Upper lobe of left lung (tissue), 6 donors: ENCODE measurements at regions not wholly inside any gene's neighbourhood (a gene's known extent, or its start where the extent isn't known, plus 50 kb on each side); places are given as distances from the start of the nearest gene placed in this dataset.

Source experiments
- ATAC-seq, 2 donors: fragments of 200-7000 bp; cut with Tn5 transposase; one replicate each; pipeline ENCODE4 v1.9.1; 2022; ENCODE audit warnings: mild to moderate bottlenecking in 2 of 2, moderate library complexity in 2 of 2; ENCODE audit not compliant: low FRiP score in 2 of 2
- DNase-seq, 2 donors: peaks; one replicate each; pipeline ENCODE4 v3.0.0-alpha.2; 2019 to 2020
- H3K27ac ChIP-seq, 4 donors: fragments of 200-600 bp; sonication (generic); one replicate each; pipeline ENCODE4 v1.5.1; 2016 to 2019
- H3K27me3 ChIP-seq, 4 donors: fragments of 200-600 bp; sonication (generic); one replicate each; pipeline ENCODE4 v1.5.1; 2017 to 2019
- H3K36me3 ChIP-seq, 4 donors: fragments of 200-600 bp; sonication (generic); one replicate each; pipeline ENCODE4 v1.5.1; 2016 to 2019
- H3K4me1 ChIP-seq, 4 donors: fragments of 200-600 bp; sonication (generic); one replicate each; pipeline ENCODE4 v1.5.1; 2018 to 2019
- H3K4me3 ChIP-seq, 4 donors: fragments of 200-600 bp; sonication (generic); one replicate each; pipeline ENCODE4 v1.5.1; 2017 to 2019; ENCODE audit warnings: mild to moderate bottlenecking in 2 of 4, moderate library complexity in 1 of 4
- H3K9me3 ChIP-seq, 4 donors: fragments of 200-600 bp; sonication (generic); one replicate each; pipeline ENCODE4 v1.5.1; 2018 to 2019
- EP300 ChIP-seq, 4 donors: sonication (generic); formaldehyde crosslinking; IDR thresholded peaks; one replicate each; pipeline ENCODE4 v1.5.1; 2017; ENCODE audit warnings: antibody characterized with exemption in 4 of 4, control low read depth in 2 of 4
- POLR2A ChIP-seq, 4 donors: fragments of 450-650 bp; IDR thresholded peaks; one replicate each; pipeline ENCODE4 v1.5.1; 2016 to 2017; ENCODE audit warnings: antibody characterized with exemption in 4 of 4, mild to moderate bottlenecking in 2 of 4
- POLR2AphosphoS5 ChIP-seq, 2 donors: sonication (generic); formaldehyde crosslinking; IDR thresholded peaks; one replicate each; pipeline ENCODE4 v1.5.1; 2017; ENCODE audit warnings: antibody characterized with exemption in 2 of 2
- WGBS, 2 donors: methylation state at CpG; one replicate each; pipeline ENCODE4 v1.1.5; 2017 to 2018; 5-methylcytosine and 5-hydroxymethylcytosine counted together
- TF ChIP-seq, protein P1 (sequence below), 6 experiments: fragments of 450-650 bp in 4 of 6; fragments of 200-600 bp in 2 of 6; sonication (generic) in 2 of 6; IDR thresholded peaks; one replicate each; pipeline ENCODE4 v1.5.1; 2016 to 2019; ENCODE audit warnings: antibody characterized with exemption in 6 of 6
- donor health status: DM: no; HTN: no; CAD: no; lungs with moderate emphysema.
- donor health status: DM: no; HTN: yes; CAD: no; lungs with severe emphysema.

DNA sequence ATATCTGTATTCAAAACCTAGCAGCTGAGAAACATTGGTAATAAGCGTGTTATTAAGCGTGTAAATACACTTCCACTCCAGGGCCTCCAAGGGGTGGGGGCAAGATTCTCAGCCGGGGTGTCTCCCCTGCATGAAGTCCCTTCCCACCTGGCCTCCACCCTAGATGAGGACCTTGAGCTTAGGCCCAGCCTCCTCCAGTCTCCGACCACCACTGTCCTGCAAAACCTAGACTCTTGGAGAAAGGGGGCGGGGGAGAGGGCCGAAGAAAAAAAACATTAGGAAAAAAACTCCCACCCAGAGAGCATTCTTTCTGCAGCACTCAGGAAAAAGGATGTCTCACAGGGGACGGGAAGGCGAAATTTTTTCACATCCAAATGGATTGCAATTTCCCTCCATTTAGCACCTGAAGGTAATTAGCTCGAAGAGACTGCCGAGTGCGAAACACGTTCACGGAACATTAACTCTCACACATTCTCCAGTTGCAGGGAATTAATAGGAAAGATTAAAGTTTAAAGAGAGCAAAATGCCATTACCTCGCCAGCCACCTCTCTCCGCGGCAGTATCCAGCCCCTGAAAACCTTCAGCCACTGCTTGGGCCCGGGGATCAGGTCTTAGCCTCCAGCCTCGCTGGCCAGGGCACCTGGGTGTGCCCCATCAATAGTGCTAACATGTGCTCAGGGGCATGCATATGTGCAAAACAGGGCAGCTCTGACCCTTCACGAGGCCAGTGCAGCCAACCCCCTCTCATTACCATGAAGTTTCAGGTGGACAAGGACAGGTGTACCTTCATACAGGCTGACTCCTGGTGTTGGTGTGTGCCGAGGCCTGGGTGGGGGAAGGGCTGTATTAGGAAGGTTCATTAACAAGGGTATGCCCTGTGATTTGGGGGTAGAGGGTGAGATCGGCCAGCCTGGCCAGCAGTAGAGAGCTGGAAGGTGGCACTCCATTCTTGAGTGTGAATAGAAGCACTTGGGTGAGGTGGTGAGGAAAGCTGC is 77.2 kb downstream of the HIF1AN start:
- no peaks in the 10 kb centered on the region for H3K36me3 ChIP-seq
- H3K27me3 ChIP-seq, result no peaks in the 10 kb centered on the region
- DNase-seq, result no peak
- no peak overlapping the region for H3K4me3 ChIP-seq
- H3K9me3 ChIP-seq, result no peaks in the 10 kb centered on the region
- no peak for ATAC-seq
- H3K27ac ChIP-seq, result no peak overlapping the region
- WGBS, 2 donors, result 62 to 70% methylated on average over 18 to 21 of the region's 21 CpGs
- H3K4me1 ChIP-seq, result no peaks in the 10 kb centered on the region
- TF ChIP-seq POLR2A (IDR thresholded peaks at IDR 0.05) (no peak), EP300 (IDR thresholded peaks at IDR 0.05) (no peak), POLR2AphosphoS5 (IDR thresholded peaks at IDR 0.05) (no peak)
- TF ChIP-seq, protein P1, sequence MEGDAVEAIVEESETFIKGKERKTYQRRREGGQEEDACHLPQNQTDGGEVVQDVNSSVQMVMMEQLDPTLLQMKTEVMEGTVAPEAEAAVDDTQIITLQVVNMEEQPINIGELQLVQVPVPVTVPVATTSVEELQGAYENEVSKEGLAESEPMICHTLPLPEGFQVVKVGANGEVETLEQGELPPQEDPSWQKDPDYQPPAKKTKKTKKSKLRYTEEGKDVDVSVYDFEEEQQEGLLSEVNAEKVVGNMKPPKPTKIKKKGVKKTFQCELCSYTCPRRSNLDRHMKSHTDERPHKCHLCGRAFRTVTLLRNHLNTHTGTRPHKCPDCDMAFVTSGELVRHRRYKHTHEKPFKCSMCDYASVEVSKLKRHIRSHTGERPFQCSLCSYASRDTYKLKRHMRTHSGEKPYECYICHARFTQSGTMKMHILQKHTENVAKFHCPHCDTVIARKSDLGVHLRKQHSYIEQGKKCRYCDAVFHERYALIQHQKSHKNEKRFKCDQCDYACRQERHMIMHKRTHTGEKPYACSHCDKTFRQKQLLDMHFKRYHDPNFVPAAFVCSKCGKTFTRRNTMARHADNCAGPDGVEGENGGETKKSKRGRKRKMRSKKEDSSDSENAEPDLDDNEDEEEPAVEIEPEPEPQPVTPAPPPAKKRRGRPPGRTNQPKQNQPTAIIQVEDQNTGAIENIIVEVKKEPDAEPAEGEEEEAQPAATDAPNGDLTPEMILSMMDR (IDR thresholded peaks at IDR 0.05), result no peak

DNA sequence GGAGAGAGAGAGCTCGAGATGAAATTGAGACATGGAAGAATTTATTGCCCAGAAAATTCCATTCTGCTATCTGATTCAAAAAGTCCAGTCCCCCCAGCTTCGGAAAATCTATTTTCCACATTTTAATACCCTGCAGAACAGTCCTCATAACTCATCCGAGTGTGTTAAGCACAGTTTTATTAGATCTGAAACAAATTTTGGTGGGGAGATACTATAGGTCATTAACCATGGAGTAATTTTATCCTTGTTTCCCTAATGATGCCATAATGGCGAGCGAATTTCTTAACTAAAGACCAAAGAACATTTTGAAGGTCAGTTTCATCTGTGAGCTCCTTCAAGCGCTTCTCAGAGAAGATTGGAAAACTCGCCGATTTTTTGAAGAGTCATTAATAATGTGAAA is 78.1 kb downstream of the HIF1AN start:
- ATAC-seq, result no peak
- Histone ChIP-seq H3K36me3 (no peaks in the 10 kb centered on the region), H3K27me3 (no peaks in the 10 kb centered on the region), H3K27ac (no peak overlapping the region), H3K9me3 (no peaks in the 10 kb centered on the region), H3K4me1 (no peaks in the 10 kb centered on the region), H3K4me3 (no peak overlapping the region)
- WGBS, 2 donors, result 77 to 81% methylated on average over 8 of the region's 8 CpGs
- no peak for TF ChIP-seq POLR2AphosphoS5 (IDR thresholded peaks at IDR 0.05)
- TF ChIP-seq, protein P1 (IDR thresholded peaks at IDR 0.05), result no peak
- no peak for DNase-seq

DNA sequence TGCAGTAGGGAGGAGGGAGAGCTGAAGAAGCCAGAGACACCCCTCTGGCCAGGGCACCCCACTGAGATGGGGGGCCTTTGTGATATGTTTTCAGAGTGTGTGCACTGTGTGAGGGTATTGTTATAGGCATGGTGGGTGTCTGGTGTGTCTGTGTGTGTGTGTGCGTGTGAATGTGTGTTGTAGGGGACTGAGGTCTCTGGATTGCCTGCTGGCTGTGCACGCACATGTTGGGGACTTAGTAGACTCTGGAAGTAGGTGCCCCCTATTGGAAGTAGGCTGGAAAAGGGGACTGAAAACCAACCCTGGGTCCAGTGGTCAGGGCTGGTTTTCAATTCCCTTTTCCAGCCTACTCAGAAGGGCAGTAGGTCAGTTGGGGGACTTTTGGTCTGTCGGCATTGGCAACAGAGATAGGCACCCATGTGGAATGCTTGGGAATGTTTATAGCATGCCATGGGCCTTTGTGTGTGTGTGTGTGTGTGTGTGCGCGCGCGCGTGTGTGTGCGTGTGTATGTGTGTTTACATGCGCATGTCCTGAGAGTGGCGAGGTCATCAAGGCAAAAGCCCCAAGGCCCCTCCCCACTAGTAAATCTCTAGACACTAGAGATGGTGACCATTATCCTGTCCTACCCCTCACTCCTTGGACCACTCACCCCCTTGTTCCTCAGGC is 78.8 kb downstream of the HIF1AN start:
- WGBS, 2 donors, result 62 to 66% methylated on average over 11 of the region's 11 CpGs
- Histone ChIP-seq H3K27me3 (no peaks in the 10 kb centered on the region), H3K27ac (no peak overlapping the region), H3K4me1 (no peaks in the 10 kb centered on the region), H3K36me3 (no peaks in the 10 kb centered on the region), H3K9me3 (no peaks in the 10 kb centered on the region), H3K4me3 (no peak overlapping the region)
- no peak for DNase-seq
- ATAC-seq, result no peak
- TF ChIP-seq, protein P1 (IDR thresholded peaks at IDR 0.05), result no peak
- TF ChIP-seq POLR2AphosphoS5 (IDR thresholded peaks at IDR 0.05), result no peak
- no peak for TF ChIP-seq EP300 (IDR thresholded peaks at IDR 0.05)
- no peak for TF ChIP-seq POLR2A (IDR thresholded peaks at IDR 0.05)

DNA sequence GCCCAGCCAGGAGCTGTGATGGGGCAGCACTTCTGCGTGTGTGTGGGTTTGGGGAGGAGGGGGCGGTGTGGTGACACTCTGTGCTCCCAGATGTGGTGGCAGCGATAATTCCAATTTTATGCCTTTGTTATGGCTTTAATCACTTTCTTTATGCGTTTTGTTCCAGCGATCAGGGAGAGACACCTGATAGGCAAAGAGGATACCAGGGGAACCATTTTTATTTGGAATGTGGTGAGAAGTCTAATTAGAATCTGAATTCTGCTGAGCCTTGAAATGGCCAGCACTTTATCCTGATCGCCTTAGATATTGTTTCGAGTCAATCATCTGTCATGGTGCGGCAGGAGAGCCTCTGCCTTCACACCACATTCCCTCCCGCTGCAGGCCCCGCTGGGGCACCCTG is 79.5 kb downstream of the HIF1AN start:
- Histone ChIP-seq H3K9me3 (no peaks in the 10 kb centered on the region), H3K4me3 (no peak overlapping the region), H3K27me3 (no peaks in the 10 kb centered on the region), H3K4me1 (no peaks in the 10 kb centered on the region), H3K36me3 (no peaks in the 10 kb centered on the region), H3K27ac (no peak overlapping the region)
- TF ChIP-seq POLR2AphosphoS5 (IDR thresholded peaks at IDR 0.05) (no peak), POLR2A (IDR thresholded peaks at IDR 0.05) (no peak), EP300 (IDR thresholded peaks at IDR 0.05) (no peak)
- TF ChIP-seq, protein P1 (IDR thresholded peaks at IDR 0.05), result no peak
- no peak for ATAC-seq
- WGBS, 2 donors, result 86% methylated on average over 10 of the region's 10 CpGs
- no peak for DNase-seq
